Colonic mucosa (tissue), 4 donors: ENCODE measurements at regions not wholly inside any gene's neighbourhood (a gene's known extent, or its start where the extent isn't known, plus 50 kb on each side); places are given as distances from the start of the nearest gene placed in this dataset.
"Not testable (repeated sequence)": the region's sequence is repeated elsewhere in the genome, so short reads cannot be mapped to it uniquely, and the experiment has no call there.

Experiments
- DNase-seq: peaks from one replicate; pipeline ENCODE4 v3.0.0-alpha.2; 2020
- H3K27ac ChIP-seq: fragments of 200-600 bp; one replicate; pipeline ENCODE4 v1.8.0; 2021
- H3K27me3 ChIP-seq: fragments of 200-600 bp; one replicate; pipeline ENCODE4 v1.8.0; 2021
- H3K36me3 ChIP-seq: fragments of 200-600 bp; one replicate; pipeline ENCODE4 v1.8.0; 2021
- H3K4me1 ChIP-seq: fragments of 200-600 bp; one replicate; pipeline ENCODE4 v1.8.0; 2021; ENCODE audit warnings: mild to moderate bottlenecking
- H3K4me3 ChIP-seq: fragments of 200-600 bp; one replicate; pipeline ENCODE4 v1.8.0; 2021
- H3K9ac ChIP-seq, 2 donors: one replicate each; pipeline ENCODE4 v1.7.0; 2013; ENCODE audit warnings: control low read depth in 2 of 2, low read depth in 2 of 2, low read length in 2 of 2
- H3K9me3 ChIP-seq: fragments of 200-600 bp; one replicate; pipeline ENCODE4 v1.8.0; 2021
- CTCF ChIP-seq: fragments of 200-600 bp; IDR thresholded peaks from one replicate; pipeline ENCODE4 v1.8.0; 2022; ENCODE audit warnings: antibody characterized with exemption, mild to moderate bottlenecking
- intact Hi-C: fragments of 100-400 bp; cut with DNase I; formaldehyde crosslinking; loops from one replicate; pipeline ENCODE4 v1.14.1; 2022
- donor health status: healthy.
- donor health status: DM: no; HTN: no; CAD: no.
- donor health status: DM: no; HTN: no; CAD: no.

GRCh38 chr11:89583580-89583979 lies 92.4 kb upstream of the NOX4 start:
- no peak overlapping the region for H3K27ac ChIP-seq
- H3K36me3 ChIP-seq = no peaks in the 10 kb centered on the region
- DNase-seq = no peak
- no peak for TF ChIP-seq CTCF
- H3K4me3 ChIP-seq = no peak overlapping the region
- H3K9ac ChIP-seq = no peak overlapping the region
- no peaks in the 10 kb centered on the region for H3K9me3 ChIP-seq
- intact Hi-C loops = no loop called here
- no peaks in the 10 kb centered on the region for H3K4me1 ChIP-seq
- H3K27me3 ChIP-seq = no peaks in the 10 kb centered on the region

GRCh38 chr11:89585046-89585445 lies 93.9 kb upstream of the NOX4 start:
- H3K36me3 ChIP-seq, DNase-seq, intact Hi-C loops, H3K4me1 ChIP-seq, H3K4me3 ChIP-seq, H3K27me3 ChIP-seq, H3K27ac ChIP-seq, H3K9me3 ChIP-seq, H3K9ac ChIP-seq: not testable (repeated sequence)

- H3K36me3 ChIP-seq, H3K9me3 ChIP-seq, H3K27ac ChIP-seq, H3K9ac ChIP-seq, H3K4me1 ChIP-seq, intact Hi-C loops, H3K27me3 ChIP-seq, DNase-seq, H3K4me3 ChIP-seq: not testable (repeated sequence)
Measured at GRCh38 chr11:89585471-89585870, 94.3 kb upstream of the NOX4 start.

- H3K27ac ChIP-seq, H3K9me3 ChIP-seq, H3K4me1 ChIP-seq, intact Hi-C loops, H3K4me3 ChIP-seq, H3K27me3 ChIP-seq, DNase-seq, H3K9ac ChIP-seq, H3K36me3 ChIP-seq: not testable (repeated sequence)
Measured at GRCh38 chr11:89589413-89589812, 98.2 kb upstream of the NOX4 start.

GRCh38 chr11:89590008-89590632 lies 98.9 kb upstream of the NOX4 start:
- H3K27ac ChIP-seq, H3K4me3 ChIP-seq, H3K4me1 ChIP-seq, H3K27me3 ChIP-seq, H3K9ac ChIP-seq, intact Hi-C loops, H3K9me3 ChIP-seq, DNase-seq, H3K36me3 ChIP-seq: not testable (repeated sequence)

GRCh38 chr11:89601263-89601662 lies 108.8 kb upstream of the TRIM77 start:
- H3K27ac ChIP-seq, DNase-seq, H3K9me3 ChIP-seq, H3K36me3 ChIP-seq, H3K4me1 ChIP-seq, intact Hi-C loops, H3K27me3 ChIP-seq, H3K9ac ChIP-seq, H3K4me3 ChIP-seq: not testable (repeated sequence)

- H3K36me3 ChIP-seq = no peaks in the 10 kb centered on the region
- H3K4me1 ChIP-seq = no peaks in the 10 kb centered on the region
- TF ChIP-seq CTCF = no peak
- no peak overlapping the region for H3K4me3 ChIP-seq
- no peak overlapping the region for H3K27ac ChIP-seq
- no peaks in the 10 kb centered on the region for H3K27me3 ChIP-seq
- intact Hi-C loops = no loop called here
- no peak overlapping the region for H3K9ac ChIP-seq
- no peaks in the 10 kb centered on the region for H3K9me3 ChIP-seq
- no peak for DNase-seq
Measured at GRCh38 chr11:89604281-89604680, 105.8 kb upstream of the TRIM77 start.

- intact Hi-C loops, H3K27ac ChIP-seq, H3K27me3 ChIP-seq, H3K9ac ChIP-seq, H3K4me3 ChIP-seq, H3K4me1 ChIP-seq, H3K36me3 ChIP-seq, H3K9me3 ChIP-seq: not testable (repeated sequence)
- peak; percentile 36 for DNase-seq
Measured at GRCh38 chr11:89606845-89607244, 103.3 kb upstream of the TRIM77 start.

GRCh38 chr11:89607497-89607896 lies 102.6 kb upstream of the TRIM77 start:
- H3K36me3 ChIP-seq, H3K4me1 ChIP-seq, intact Hi-C loops, H3K9ac ChIP-seq, H3K27me3 ChIP-seq, DNase-seq, H3K9me3 ChIP-seq, H3K4me3 ChIP-seq, H3K27ac ChIP-seq: not testable (repeated sequence)
